SK-N-SH (cell line): ENCODE measurements at regions not wholly inside any gene's neighbourhood (a gene's known extent, or its start where the extent isn't known, plus 50 kb on each side); places are given as distances from the start of the nearest gene placed in this dataset.

Source experiments
- CTCF ChIP-seq: fragments of 200-600 bp; sonication (generic); IDR thresholded peaks from 2 replicates; pipeline ENCODE4 v1.6.1; 2017; ENCODE audit warnings: antibody characterized with exemption, mild to moderate bottlenecking, moderate library complexity
- GABPA ChIP-seq: IDR thresholded peaks from 2 replicates; pipeline ENCODE4 v1.4.0; 2012; ENCODE audit warnings: low read depth, mild to moderate bottlenecking
- JUND ChIP-seq: IDR thresholded peaks from 2 replicates; pipeline ENCODE4 v1.4.0; 2012
- MAX ChIP-seq: IDR thresholded peaks from 2 replicates; pipeline ENCODE4 v1.4.0; 2012; ENCODE audit warnings: low read depth
- RAD21 ChIP-seq: IDR thresholded peaks from 2 replicates; pipeline ENCODE4 v1.6.1; 2012; ENCODE audit warnings: mild to moderate bottlenecking, low read length
- RCOR1 ChIP-seq: fragments of 150-350 bp; IDR thresholded peaks from 2 replicates; pipeline ENCODE4 v1.6.1; 2017; ENCODE audit warnings: antibody characterized with exemption, low read length
- TEAD4 ChIP-seq: IDR thresholded peaks from 2 replicates; pipeline ENCODE4 v1.4.0; 2012; ENCODE audit warnings: mild to moderate bottlenecking, borderline replicate concordance; ENCODE audit not compliant: insufficient read depth
- YY1 ChIP-seq: IDR thresholded peaks from 2 replicates; pipeline ENCODE4 v1.4.0; 2012; ENCODE audit warnings: low read depth, mild to moderate bottlenecking

- TF ChIP-seq CTCF (no peak), JUND (no peak), RCOR1 (no peak), MAX (no peak), YY1 (no peak), RAD21 (no peak), TEAD4 (no peak), GABPA (no peak)
Measured at GRCh38 chr4:15235135-15235534, 192.7 kb upstream of the C1QTNF7 start.
